HG02759 (cell line): ENCODE measurements at regions not wholly inside any gene's neighbourhood (a gene's known extent, or its start where the extent isn't known, plus 50 kb on each side); places are given as distances from the start of the nearest gene placed in this dataset.

ENCODE experiments used
- ATAC-seq: cut with Tn5 transposase; IDR thresholded peaks from one replicate; pipeline ENCODE4 v1.9.1; 2021; ENCODE audit warnings: mild to moderate bottlenecking, moderate library complexity; ENCODE audit not compliant: unreplicated experiment

DNA sequence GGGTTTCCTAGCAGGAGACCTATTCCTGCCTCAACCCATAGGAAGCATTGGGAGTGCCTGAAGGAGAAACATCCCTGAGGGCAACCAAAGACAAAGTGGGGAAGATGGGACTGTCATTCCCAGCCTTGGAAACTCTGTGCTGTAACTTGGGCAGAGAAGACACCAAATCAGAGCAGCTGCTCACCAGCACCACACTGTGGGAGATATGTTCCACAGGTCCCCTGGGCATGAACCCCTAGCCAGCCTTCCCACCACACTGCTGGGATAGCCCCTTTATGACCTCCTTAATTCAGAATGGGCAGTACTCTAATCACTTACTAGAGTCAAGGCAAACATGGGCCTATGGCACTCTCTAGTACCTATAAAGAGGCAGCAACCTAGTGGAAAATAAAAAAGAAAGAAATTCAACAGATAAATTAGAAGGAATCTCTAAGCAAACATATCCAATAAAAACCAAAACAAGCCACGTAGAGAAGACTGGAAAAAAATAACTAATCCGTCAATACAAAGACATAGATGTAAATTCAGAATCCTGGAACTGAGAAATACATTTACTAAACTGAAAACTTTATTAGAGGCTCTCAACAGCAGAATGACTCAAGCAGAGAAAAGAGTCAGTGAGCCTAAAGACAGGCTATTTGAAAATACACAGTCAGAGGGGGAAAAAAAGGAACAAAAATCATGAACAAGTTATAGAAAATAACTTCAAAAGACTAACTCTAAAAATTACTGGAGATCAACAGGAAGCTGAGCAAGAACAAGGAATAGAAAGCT, 878.4 kb upstream of the FRG1 start:
- ATAC-seq: no peak

DNA sequence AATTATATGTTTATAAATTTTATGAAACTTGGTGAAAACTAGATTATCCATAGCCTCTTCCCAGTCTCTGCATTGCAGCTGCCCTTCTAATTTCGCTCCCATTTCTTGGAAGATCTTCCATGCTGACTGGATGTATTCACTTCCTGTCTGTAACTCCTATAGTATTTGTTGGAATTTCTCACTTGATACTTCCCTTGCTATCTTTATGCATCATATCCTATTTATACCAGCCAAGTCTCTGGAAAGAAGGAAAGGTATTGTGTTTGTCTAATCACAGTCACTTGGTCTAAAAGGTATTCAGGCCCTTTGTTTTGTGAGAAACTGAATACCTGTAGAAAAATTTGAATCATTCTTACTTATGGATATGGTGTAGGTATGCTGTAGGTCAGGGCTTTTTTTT, 870.9 kb upstream of the FRG1 start:
- ATAC-seq: no peak

GRCh38 chr4:189071241-189071640, 869.4 kb upstream of the FRG1 start:
- no peak for ATAC-seq

- no peak for ATAC-seq
Observed at GRCh38 chr4:189073739-189074138, 866.9 kb upstream of the FRG1 start.

GRCh38 chr4:189081826-189082225, 858.8 kb upstream of the FRG1 start:
- ATAC-seq: no peak

DNA sequence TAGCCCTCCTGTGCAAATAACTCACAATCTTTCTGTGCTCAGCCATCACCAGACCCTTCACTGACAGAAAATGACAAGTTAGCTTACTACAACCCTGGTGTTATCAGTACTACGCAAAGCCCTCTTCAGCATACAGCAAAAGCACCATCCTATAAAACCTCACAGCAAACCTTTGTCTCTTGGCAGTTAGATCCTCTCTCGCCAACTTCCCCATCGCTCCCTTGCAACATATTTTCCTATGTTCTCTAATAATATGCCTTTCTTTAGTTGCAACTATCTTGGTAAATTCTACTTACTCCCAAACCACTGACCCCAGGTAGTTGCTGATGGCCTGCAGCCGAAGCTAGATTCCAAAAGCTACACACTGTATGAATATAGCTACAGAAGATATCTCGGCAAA, 856.9 kb upstream of the FRG1 start:
- no peak for ATAC-seq

GRCh38 chr4:189084671-189085070, 856.0 kb upstream of the FRG1 start:
- no peak for ATAC-seq

DNA sequence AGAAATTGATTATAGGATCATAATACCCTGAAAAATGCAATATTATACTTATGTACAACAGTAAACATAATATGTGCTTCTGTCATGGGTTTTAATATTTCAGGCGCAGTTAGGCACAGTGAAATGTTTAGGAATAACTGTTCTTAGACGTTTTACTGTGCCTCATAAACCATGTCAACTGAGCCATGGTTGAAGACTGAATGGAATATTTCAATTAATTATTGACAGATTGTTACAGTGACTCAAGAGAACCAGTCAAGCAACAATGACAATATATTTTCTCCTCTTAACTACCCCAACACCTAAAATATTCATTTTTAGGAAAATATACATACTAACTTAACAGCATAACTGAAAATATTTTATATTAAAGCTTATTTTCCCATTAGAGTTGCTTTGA, 852.7 kb upstream of the FRG1 start:
- no peak for ATAC-seq

GRCh38 chr4:189088780-189089179, 851.9 kb upstream of the FRG1 start:
- ATAC-seq: no peak

DNA sequence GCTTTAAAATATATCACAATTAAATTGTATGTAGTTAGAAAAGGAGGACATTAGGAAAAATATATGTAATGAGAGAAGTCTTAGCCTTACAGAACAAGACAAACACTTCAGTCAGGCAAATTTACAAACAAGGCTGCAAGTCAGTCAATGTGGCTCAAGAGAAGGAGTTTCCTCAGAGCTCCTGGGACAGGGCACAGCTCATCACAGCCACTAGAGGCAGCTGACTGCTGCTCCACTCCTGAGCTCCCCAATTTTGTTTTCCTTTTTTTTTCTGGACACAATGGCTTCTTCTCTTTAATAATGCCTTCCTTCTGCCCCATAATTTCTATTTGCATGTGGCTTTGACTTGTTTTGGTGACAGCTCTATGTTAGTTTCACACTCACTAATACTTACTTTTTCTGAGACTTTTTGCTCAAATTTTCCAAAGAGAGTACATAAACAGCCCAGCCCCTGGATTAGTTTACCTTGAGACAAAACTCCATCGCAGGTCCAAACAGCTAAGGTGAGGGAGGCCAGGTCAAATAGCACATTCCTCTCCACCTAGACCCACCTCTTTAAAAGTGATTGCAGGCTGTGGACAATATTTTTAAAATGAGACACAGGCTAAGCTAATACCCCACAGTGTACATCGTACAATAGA, 850.4 kb upstream of the FRG1 start:
- ATAC-seq: no peak

- no peak for ATAC-seq
Observed at GRCh38 chr4:189092581-189092980, 848.1 kb upstream of the FRG1 start.

- no peak for ATAC-seq
Observed at GRCh38 chr4:189096108-189096507, 844.6 kb upstream of the FRG1 start.

GRCh38 chr4:189096717-189097116, 844.0 kb upstream of the FRG1 start:
- ATAC-seq: no peak

GRCh38 chr4:189098932-189099696, 841.6 kb upstream of the FRG1 start:
- no peak for ATAC-seq

DNA sequence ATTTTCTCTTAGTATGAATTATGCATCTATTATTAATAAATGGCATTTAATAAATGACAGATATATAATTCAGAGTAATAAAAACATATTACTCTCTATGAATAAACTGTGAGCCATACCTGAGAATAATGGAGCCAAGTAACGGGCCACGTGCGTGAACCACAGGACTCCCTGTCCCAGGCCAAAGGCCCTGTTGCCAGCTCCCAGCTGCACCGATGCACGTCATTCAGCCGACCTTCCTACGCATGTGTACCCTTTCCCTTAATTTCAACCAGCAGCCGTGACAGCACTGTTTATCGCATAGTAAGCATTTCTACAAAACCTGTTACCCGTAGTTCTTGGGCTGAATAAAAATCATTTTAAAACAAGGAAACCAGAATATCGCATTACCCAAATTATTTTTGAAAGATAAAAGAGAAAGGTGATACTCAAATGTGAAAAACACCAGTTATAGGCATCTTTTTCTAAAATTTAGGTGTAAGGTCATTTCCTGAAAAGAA, 827.2 kb upstream of the FRG1 start:
- no peak for ATAC-seq

GRCh38 chr4:189117426-189117825, 823.2 kb upstream of the FRG1 start:
- no peak for ATAC-seq

DNA sequence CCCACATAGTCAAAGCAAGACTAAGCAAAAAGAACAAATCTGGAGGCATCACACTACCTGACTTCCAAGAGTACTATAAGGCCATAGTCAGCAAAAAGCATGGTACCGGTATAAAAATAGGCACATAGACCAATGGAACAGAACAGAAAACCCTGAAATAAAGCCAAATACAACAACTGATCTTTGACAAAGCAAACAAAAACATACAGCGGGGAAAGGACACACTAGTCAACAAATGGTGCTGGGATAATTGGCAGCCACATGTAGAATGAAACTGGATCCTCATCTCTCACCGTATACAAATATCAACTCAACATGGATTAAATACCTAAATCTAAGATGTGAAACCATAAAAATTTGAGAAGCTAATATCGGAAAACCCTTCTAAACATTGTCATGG, 819.3 kb upstream of the FRG1 start:
- ATAC-seq: no peak

DNA sequence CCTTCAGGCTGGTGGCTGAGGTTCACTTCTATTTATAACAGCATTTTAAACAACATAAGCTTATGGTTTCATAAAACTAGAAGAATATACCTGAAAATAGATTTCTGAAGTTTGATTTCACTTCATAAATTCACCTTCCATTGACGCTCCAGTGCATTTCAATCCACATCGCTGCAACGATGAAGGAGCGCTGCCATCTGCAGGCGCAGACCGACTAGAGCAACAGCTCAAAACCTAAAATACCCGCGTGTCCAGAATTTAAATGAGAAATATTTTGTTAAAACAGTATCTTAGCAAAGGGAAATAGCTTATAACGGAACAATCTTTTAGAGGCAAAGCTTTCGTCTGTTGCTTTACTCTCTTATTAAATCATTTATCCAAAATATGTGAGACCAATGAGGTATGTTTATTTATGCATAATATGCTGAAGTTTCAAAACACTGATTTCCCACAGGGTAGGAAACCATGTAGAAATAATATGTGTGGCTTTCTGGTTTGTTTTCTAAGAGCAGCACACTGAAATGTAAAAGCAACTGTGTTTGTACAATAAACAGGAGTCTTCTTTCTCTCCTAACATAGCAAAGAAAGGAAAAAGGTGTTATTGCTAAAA, 816.4 kb upstream of the FRG1 start:
- ATAC-seq: no peak

GRCh38 chr4:189124791-189125190, 815.9 kb upstream of the FRG1 start:
- ATAC-seq: no peak

DNA sequence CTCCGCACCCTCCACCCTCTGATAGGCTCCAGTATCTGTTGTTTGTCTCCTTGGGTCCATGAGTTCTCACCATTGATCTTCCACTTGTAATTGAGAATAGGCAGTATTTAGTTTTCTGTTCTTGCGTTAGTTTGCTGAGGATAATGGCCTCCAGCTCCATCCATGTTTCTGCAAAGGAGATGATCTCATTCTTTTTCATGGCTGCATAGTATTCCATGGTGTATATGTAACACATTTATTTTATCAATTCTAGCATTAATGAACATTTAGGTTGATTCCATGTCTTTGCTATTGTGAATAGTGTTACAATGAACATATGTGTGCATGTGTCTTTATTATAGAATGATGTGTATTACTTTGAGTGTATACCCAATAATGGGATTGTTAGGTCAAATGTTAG, 814.6 kb upstream of the FRG1 start:
- ATAC-seq: no peak

GRCh38 chr4:189128341-189128740, 812.3 kb upstream of the FRG1 start:
- no peak for ATAC-seq
